DND-41 (cell line): ENCODE measurements at regions not wholly inside any gene's neighbourhood (a gene's known extent, or its start where the extent isn't known, plus 50 kb on each side); places are given as distances from the start of the nearest gene placed in this dataset.

Experiments used
- EZH2 ChIP-seq: IDR thresholded peaks from 3 replicates; pipeline ENCODE4 v1.6.1; 2012; ENCODE audit warnings: borderline replicate concordance, low read depth, mild to moderate bottlenecking, moderate library complexity, low read length, inconsistent platforms; ENCODE audit not compliant: severe bottlenecking
- TF ChIP-seq, protein P1 (sequence below): IDR thresholded peaks from 2 replicates; pipeline ENCODE4 v1.5.1; 2012; ENCODE audit warnings: borderline replicate concordance, low read length, moderate library complexity, mild to moderate bottlenecking; ENCODE audit not compliant: poor library complexity, severe bottlenecking; ENCODE audit errors: extremely low read depth

DNA sequence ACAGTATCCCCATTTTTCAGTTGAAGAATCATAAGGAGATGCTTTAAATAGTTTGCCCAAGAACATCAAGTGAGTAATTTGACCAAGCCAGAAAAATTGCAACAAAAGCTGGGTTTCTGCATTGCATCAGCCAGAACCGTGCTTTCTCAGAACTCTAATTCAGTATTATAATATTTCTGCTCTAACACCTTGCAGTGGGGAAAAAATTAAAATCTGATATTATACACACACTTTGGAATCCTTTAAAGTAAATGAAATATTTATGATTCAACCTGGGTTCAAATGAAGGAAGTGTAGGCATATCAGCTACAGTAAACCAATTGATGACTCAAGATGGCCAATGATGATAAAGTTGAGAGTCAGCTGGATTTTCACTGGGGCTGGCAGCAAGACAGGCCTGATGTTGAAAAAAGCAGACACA lies 387.6 kb upstream of the ZFP42 start:
- TF ChIP-seq, protein P1, sequence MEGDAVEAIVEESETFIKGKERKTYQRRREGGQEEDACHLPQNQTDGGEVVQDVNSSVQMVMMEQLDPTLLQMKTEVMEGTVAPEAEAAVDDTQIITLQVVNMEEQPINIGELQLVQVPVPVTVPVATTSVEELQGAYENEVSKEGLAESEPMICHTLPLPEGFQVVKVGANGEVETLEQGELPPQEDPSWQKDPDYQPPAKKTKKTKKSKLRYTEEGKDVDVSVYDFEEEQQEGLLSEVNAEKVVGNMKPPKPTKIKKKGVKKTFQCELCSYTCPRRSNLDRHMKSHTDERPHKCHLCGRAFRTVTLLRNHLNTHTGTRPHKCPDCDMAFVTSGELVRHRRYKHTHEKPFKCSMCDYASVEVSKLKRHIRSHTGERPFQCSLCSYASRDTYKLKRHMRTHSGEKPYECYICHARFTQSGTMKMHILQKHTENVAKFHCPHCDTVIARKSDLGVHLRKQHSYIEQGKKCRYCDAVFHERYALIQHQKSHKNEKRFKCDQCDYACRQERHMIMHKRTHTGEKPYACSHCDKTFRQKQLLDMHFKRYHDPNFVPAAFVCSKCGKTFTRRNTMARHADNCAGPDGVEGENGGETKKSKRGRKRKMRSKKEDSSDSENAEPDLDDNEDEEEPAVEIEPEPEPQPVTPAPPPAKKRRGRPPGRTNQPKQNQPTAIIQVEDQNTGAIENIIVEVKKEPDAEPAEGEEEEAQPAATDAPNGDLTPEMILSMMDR = no peak
- no peak for TF ChIP-seq EZH2
